GM23338 (cell line): ENCODE measurements at regions not wholly inside any gene's neighbourhood (a gene's known extent, or its start where the extent isn't known, plus 50 kb on each side); places are given as distances from the start of the nearest gene placed in this dataset.

Source experiments
- CREB1 ChIP-seq: fragments of 250-450 bp; sonication (Bioruptor Pico); IDR thresholded peaks from 2 replicates; pipeline ENCODE4 v1.5.0; 2020; ENCODE audit warnings: low read depth, mild to moderate bottlenecking, moderate library complexity
- EZH2 ChIP-seq: fragments of 200-600 bp; sonication (generic); IDR thresholded peaks from one replicate; pipeline ENCODE4 v1.8.0; 2017; ENCODE audit warnings: antibody characterized with exemption, mild to moderate bottlenecking, low read depth; ENCODE audit not compliant: unreplicated experiment
- EZH2phosphoT487 ChIP-seq: fragments of 200-600 bp; sonication (generic); IDR thresholded peaks from one replicate; pipeline ENCODE4 v1.8.1; 2018; ENCODE audit warnings: antibody characterized with exemption; ENCODE audit not compliant: unreplicated experiment
- NANOG ChIP-seq: IDR thresholded peaks from 2 replicates; pipeline ENCODE4 v1.6.1; 2016; ENCODE audit warnings: antibody characterized with exemption, borderline replicate concordance
- POLR2AphosphoS5 ChIP-seq: IDR thresholded peaks from 2 replicates; pipeline ENCODE4 v1.6.1; 2016; ENCODE audit warnings: antibody characterized with exemption, low read depth
- STAT1 ChIP-seq: IDR thresholded peaks from one replicate; pipeline ENCODE4 v1.6.1; 2016; ENCODE audit warnings: antibody characterized with exemption; ENCODE audit not compliant: unreplicated experiment
- TF ChIP-seq, protein P1 (sequence below), 2 experiments: fragments of 200-600 bp in 1 of 2; sonication (generic) in 1 of 2; conservative IDR thresholded peaks; 2 replicates each; pipeline versions ENCODE4 v1.5.1 to v1.6.1; 2016 to 2017; ENCODE audit warnings: antibody characterized with exemption in 2 of 2, low read depth in 2 of 2, mild to moderate bottlenecking in 2 of 2, moderate library complexity in 1 of 2
- TF ChIP-seq, protein P2 (sequence below): IDR thresholded peaks from one replicate; pipeline ENCODE4 v1.6.1; 2018; ENCODE audit warnings: antibody characterized with exemption; ENCODE audit not compliant: unreplicated experiment
- TF ChIP-seq, protein P3 (sequence below): IDR thresholded peaks from 2 replicates; pipeline ENCODE4 v1.6.1; 2016; ENCODE audit warnings: antibody characterized with exemption

DNA sequence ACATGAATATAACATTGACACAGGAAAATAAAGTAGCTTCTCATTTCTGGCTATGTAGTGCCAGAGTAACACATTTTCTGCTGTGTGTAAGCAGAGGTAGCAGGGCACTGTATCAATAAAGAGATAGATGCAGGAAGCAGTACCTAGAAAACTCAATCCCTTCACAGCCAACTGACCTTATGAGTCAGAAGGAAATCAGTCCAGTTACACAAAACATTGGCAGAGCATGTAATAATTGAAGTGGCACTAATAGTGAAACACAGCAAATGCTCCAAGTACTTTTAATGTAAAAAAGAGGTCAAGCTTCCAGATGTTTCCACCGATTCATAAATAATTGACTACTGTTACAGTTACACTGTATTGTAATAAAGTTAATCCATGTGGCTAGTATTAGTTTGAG, 706.6 kb downstream of the EFNA5 start:
- TF ChIP-seq CREB1 (no peak), POLR2AphosphoS5 (no peak), EZH2 (no peak), EZH2phosphoT487 (no peak), NANOG (no peak), STAT1 (no peak)
- TF ChIP-seq, protein P1, sequence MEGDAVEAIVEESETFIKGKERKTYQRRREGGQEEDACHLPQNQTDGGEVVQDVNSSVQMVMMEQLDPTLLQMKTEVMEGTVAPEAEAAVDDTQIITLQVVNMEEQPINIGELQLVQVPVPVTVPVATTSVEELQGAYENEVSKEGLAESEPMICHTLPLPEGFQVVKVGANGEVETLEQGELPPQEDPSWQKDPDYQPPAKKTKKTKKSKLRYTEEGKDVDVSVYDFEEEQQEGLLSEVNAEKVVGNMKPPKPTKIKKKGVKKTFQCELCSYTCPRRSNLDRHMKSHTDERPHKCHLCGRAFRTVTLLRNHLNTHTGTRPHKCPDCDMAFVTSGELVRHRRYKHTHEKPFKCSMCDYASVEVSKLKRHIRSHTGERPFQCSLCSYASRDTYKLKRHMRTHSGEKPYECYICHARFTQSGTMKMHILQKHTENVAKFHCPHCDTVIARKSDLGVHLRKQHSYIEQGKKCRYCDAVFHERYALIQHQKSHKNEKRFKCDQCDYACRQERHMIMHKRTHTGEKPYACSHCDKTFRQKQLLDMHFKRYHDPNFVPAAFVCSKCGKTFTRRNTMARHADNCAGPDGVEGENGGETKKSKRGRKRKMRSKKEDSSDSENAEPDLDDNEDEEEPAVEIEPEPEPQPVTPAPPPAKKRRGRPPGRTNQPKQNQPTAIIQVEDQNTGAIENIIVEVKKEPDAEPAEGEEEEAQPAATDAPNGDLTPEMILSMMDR (conservative IDR thresholded peaks at IDR 0.05; ENCODE audit: low read depth in 2 of 2), result no peak
- TF ChIP-seq, protein P2, sequence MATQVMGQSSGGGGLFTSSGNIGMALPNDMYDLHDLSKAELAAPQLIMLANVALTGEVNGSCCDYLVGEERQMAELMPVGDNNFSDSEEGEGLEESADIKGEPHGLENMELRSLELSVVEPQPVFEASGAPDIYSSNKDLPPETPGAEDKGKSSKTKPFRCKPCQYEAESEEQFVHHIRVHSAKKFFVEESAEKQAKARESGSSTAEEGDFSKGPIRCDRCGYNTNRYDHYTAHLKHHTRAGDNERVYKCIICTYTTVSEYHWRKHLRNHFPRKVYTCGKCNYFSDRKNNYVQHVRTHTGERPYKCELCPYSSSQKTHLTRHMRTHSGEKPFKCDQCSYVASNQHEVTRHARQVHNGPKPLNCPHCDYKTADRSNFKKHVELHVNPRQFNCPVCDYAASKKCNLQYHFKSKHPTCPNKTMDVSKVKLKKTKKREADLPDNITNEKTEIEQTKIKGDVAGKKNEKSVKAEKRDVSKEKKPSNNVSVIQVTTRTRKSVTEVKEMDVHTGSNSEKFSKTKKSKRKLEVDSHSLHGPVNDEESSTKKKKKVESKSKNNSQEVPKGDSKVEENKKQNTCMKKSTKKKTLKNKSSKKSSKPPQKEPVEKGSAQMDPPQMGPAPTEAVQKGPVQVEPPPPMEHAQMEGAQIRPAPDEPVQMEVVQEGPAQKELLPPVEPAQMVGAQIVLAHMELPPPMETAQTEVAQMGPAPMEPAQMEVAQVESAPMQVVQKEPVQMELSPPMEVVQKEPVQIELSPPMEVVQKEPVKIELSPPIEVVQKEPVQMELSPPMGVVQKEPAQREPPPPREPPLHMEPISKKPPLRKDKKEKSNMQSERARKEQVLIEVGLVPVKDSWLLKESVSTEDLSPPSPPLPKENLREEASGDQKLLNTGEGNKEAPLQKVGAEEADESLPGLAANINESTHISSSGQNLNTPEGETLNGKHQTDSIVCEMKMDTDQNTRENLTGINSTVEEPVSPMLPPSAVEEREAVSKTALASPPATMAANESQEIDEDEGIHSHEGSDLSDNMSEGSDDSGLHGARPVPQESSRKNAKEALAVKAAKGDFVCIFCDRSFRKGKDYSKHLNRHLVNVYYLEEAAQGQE, result no peak
- TF ChIP-seq, protein P3, sequence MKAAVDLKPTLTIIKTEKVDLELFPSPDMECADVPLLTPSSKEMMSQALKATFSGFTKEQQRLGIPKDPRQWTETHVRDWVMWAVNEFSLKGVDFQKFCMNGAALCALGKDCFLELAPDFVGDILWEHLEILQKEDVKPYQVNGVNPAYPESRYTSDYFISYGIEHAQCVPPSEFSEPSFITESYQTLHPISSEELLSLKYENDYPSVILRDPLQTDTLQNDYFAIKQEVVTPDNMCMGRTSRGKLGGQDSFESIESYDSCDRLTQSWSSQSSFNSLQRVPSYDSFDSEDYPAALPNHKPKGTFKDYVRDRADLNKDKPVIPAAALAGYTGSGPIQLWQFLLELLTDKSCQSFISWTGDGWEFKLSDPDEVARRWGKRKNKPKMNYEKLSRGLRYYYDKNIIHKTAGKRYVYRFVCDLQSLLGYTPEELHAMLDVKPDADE, result no peak
